ENCODE measurements at regions not wholly inside any gene's neighbourhood (a gene's known extent, or its start where the extent isn't known, plus 50 kb on each side); places are given as distances from the start of the nearest gene placed in this dataset.
"Not testable (repeated sequence)": the region's sequence is repeated elsewhere in the genome, so short reads cannot be mapped to it uniquely, and the experiment has no call there.

DNA sequence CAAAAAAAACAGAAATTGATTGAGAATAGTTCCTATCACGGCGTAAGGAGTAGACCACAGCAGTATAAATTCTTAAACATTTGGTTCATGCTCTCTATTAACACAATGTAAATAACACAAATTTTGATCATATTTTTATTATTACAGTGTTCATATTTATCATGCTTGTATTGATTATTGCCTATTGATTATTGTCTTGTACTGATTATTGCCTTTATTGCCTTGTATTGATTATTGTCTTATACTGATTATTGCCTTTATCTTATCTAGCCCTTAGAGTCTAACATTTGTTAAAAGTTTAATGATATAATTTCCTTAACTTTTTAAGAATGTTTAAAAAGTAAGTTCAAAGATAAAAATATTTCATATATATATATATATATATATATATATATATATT, 460.7 kb downstream of the KCNT2 start:
- in situ Hi-C loops (cut with MboI) (loop anchor here (5.0 kb wide), 1 partner anchor 510 kb away; no protein-coding TSS in a partner anchor), intact Hi-C loops (cut with micrococcal nuclease; ENCODE audit: unreplicated experiment) (loop anchor here (5.0 kb wide), 1 partner anchor 230 kb away; no protein-coding TSS in a partner anchor)
- H3K36me3 ChIP-seq (ENCODE audit: control insufficient read depth in 2 of 2, insufficient read depth in 2 of 2, low read length in 1 of 2), result no peaks in the 10 kb centered on the region
- no peak overlapping the region for H2AFZ ChIP-seq (ENCODE audit: control insufficient read depth, low read depth, low read length)
- ATAC-seq (no peak), DNase-seq (ENCODE audit: low read depth, low spot score) (no peak), FAIRE-seq (no peak)
- no peaks in the 10 kb centered on the region for H3K9me3 ChIP-seq (replicated peaks; ENCODE audit: control insufficient read depth, insufficient read depth, low read length)
- H3K27me3 ChIP-seq (replicated peaks in 1 of 2; ENCODE audit: control insufficient read depth in 2 of 2, insufficient read depth in 2 of 2, low read length in 1 of 2), result no peaks in the 10 kb centered on the region
- no peaks in the 10 kb centered on the region for H4K20me1 ChIP-seq (ENCODE audit: control insufficient read depth, insufficient read depth)
- H3K79me2 ChIP-seq (ENCODE audit: control insufficient read depth, insufficient read depth, low read length), result no peaks in the 10 kb centered on the region
- ChIA-PET POLR2A (no interaction called here), CTCF (interaction anchor here (0.9 to 5.2 kb wide), 9 partner anchors 9 to 516 kb away, joined by 3 to 37 read pairs (median 9); no protein-coding TSS in a partner anchor), RAD21 (ENCODE audit: unreplicated experiment) (interaction anchor here (1.6 to 4.2 kb wide), 3 partner anchors 162 to 515 kb away, joined by 3 to 34 read pairs (median 27); no protein-coding TSS in a partner anchor), SMC1A (ENCODE audit: uncharacterized antibody, unreplicated experiment) (interaction anchor here (1.8 to 2.4 kb wide), 3 partner anchors 13 to 514 kb away, joined by 5 to 7 read pairs (median 5); no protein-coding TSS in a partner anchor)
- TF ChIP-seq SRF (IDR thresholded peaks at IDR 0.05; ENCODE audit: low read depth in 2 of 2, low read length in 2 of 2) (no peak), CBFB (IDR thresholded peaks at IDR 0.05; ENCODE audit: low read depth) (no peak), GABPA (IDR thresholded peaks at IDR 0.05; ENCODE audit: low read depth) (no peak)
- TF ChIP-seq, protein P1, sequence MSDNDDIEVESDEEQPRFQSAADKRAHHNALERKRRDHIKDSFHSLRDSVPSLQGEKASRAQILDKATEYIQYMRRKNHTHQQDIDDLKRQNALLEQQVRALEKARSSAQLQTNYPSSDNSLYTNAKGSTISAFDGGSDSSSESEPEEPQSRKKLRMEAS (IDR thresholded peaks at IDR 0.05; ENCODE audit: low read depth, low read length), result no peak
- no peak overlapping the region for H3K27ac ChIP-seq (ENCODE audit: control insufficient read depth, insufficient read depth)
- no peak overlapping the region for H3K4me2 ChIP-seq (ENCODE audit: control insufficient read depth, insufficient read depth)
- H3K4me3 ChIP-seq, result no peak overlapping the region
- 59% methylated on average over 2 of the region's 2 CpGs for WGBS (ENCODE audit: insufficient coverage, insufficient replicate concordance, low lambda C conversion rate, missing lambda C conversion rate)
- H3K9ac ChIP-seq (ENCODE audit: control insufficient read depth, insufficient read depth, low read length), result no peak overlapping the region
- no peaks in the 10 kb centered on the region for H3K4me1 ChIP-seq (ENCODE audit: control insufficient read depth, insufficient read depth, low read length)
- no TSS peak for BruUV-seq (replicated peaks)

DNA sequence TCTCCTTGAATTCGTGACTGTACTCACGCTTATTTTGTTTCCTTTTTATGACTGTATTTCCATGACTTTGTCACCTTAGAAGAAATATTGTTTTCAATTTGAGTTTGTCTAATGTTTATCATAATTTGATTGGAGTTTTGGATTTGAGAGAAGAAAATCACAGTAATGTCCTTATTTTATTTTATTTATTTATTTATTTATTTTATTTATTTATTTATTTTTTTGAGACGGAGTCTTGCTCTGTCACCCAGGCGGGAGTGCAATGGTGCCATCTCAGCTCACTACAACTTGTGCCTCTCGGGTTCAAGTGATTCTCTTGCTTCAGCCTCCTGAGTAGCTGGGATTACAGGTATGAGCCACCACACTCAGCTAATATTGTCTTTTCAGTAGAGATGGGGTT, 463.1 kb downstream of the KCNT2 start:
- H3K79me2 ChIP-seq (ENCODE audit: control insufficient read depth, insufficient read depth, low read length); POLR2A ChIA-PET; H4K20me1 ChIP-seq (ENCODE audit: control insufficient read depth, insufficient read depth); H3K36me3 ChIP-seq (ENCODE audit: control insufficient read depth in 2 of 2, insufficient read depth in 2 of 2, low read length in 1 of 2); RAD21 ChIA-PET (ENCODE audit: unreplicated experiment); FAIRE-seq; BruUV-seq (replicated peaks); DNase-seq (ENCODE audit: low read depth, low spot score); H2AFZ ChIP-seq (ENCODE audit: control insufficient read depth, low read depth, low read length); H3K9me3 ChIP-seq (replicated peaks; ENCODE audit: control insufficient read depth, insufficient read depth, low read length); H3K4me3 ChIP-seq; H3K27me3 ChIP-seq (replicated peaks in 1 of 2; ENCODE audit: control insufficient read depth in 2 of 2, insufficient read depth in 2 of 2, low read length in 1 of 2); H3K4me2 ChIP-seq (ENCODE audit: control insufficient read depth, insufficient read depth); ATAC-seq; H3K9ac ChIP-seq (ENCODE audit: control insufficient read depth, insufficient read depth, low read length); H3K4me1 ChIP-seq (ENCODE audit: control insufficient read depth, insufficient read depth, low read length); H3K27ac ChIP-seq (ENCODE audit: control insufficient read depth, insufficient read depth): not testable (repeated sequence)
- 46% methylated on average over 5 of the region's 5 CpGs for WGBS (ENCODE audit: insufficient coverage, insufficient replicate concordance, low lambda C conversion rate, missing lambda C conversion rate)
- ChIA-PET SMC1A (ENCODE audit: uncharacterized antibody, unreplicated experiment) (interaction anchor here (1.5 kb wide), 1 partner anchor 164 kb away, joined by 6 read pairs; no protein-coding TSS in a partner anchor), CTCF (interaction anchor here (0.9 to 1.2 kb wide), 2 partner anchors 8 to 10 kb away, joined by 3 read pairs; no protein-coding TSS in a partner anchor)
- in situ Hi-C loops (cut with MboI) (loop anchor here (5.0 kb wide), 1 partner anchor 512 kb away; no protein-coding TSS in a partner anchor), intact Hi-C loops (cut with micrococcal nuclease; ENCODE audit: unreplicated experiment) (loop anchor here (5.0 kb wide), 1 partner anchor 232 kb away; no protein-coding TSS in a partner anchor)
